GM23248 (cell line): ENCODE measurements at regions not wholly inside any gene's neighbourhood (a gene's known extent, or its start where the extent isn't known, plus 50 kb on each side); places are given as distances from the start of the nearest gene placed in this dataset.

Source experiments
- DNase-seq: peaks from one replicate; pipeline ENCODE4 v3.0.0-alpha.2; 2015
- H2AFZ ChIP-seq: fragments of 200-600 bp; sonication (generic); 2 replicates; pipeline ENCODE4 v1.6.1; 2016; ENCODE audit warnings: antibody characterized with exemption
- H3F3A ChIP-seq: fragments of 200-600 bp; sonication (generic); 2 replicates; pipeline ENCODE4 v1.6.1; 2016; ENCODE audit warnings: mild to moderate bottlenecking, antibody characterized with exemption, mixed run types; ENCODE audit not compliant: insufficient read depth
- H3K27ac ChIP-seq: fragments of 200-600 bp; sonication (generic); 2 replicates; pipeline ENCODE4 v1.5.1; 2016; ENCODE audit warnings: mild to moderate bottlenecking
- H3K27me3 ChIP-seq: fragments of 200-600 bp; sonication (generic); replicated peaks from 2 replicates; pipeline ENCODE4 v1.6.1; 2016; ENCODE audit warnings: mild to moderate bottlenecking; ENCODE audit not compliant: insufficient read depth
- H3K36me3 ChIP-seq: fragments of 200-600 bp; sonication (generic); 2 replicates; pipeline ENCODE4 v1.6.1; 2016; ENCODE audit warnings: low read depth, mild to moderate bottlenecking
- H3K4me1 ChIP-seq: fragments of 200-600 bp; sonication (generic); 2 replicates; pipeline ENCODE4 v1.6.1; 2016; ENCODE audit warnings: mild to moderate bottlenecking; ENCODE audit not compliant: insufficient read depth
- H3K4me2 ChIP-seq: fragments of 200-600 bp; sonication (generic); one replicate; pipeline ENCODE4 v1.6.1; 2016; ENCODE audit warnings: mild to moderate bottlenecking; ENCODE audit not compliant: unreplicated experiment
- H3K4me3 ChIP-seq: fragments of 200-600 bp; sonication (generic); 2 replicates; pipeline ENCODE4 v1.5.1; 2016; ENCODE audit warnings: mild to moderate bottlenecking
- H3K79me2 ChIP-seq: fragments of 200-600 bp; sonication (generic); 2 replicates; pipeline ENCODE4 v1.6.1; 2016; ENCODE audit warnings: mild to moderate bottlenecking; ENCODE audit not compliant: insufficient read depth
- H3K9ac ChIP-seq: fragments of 200-600 bp; sonication (generic); 2 replicates; pipeline ENCODE4 v1.6.1; 2016; ENCODE audit warnings: mild to moderate bottlenecking
- H3K9me2 ChIP-seq: fragments of 200-600 bp; sonication (generic); 2 replicates; pipeline ENCODE4 v1.6.1; 2016; ENCODE audit warnings: mixed run types, mild to moderate bottlenecking, moderate library complexity; ENCODE audit not compliant: insufficient read depth
- H3K9me3 ChIP-seq: fragments of 200-600 bp; sonication (generic); one replicate; pipeline ENCODE4 v1.6.1; 2017; ENCODE audit warnings: low read depth
- H4K20me1 ChIP-seq: fragments of 200-600 bp; sonication (generic); 2 replicates; pipeline ENCODE4 v1.6.0; 2016; ENCODE audit not compliant: insufficient read depth
- EZH2 ChIP-seq: fragments of 200-600 bp; sonication (generic); IDR thresholded peaks from 2 replicates; pipeline ENCODE4 v1.6.1; 2018; ENCODE audit warnings: antibody characterized with exemption, mild to moderate bottlenecking; ENCODE audit not compliant: insufficient read depth, poor library complexity, severe bottlenecking
- EZH2phosphoT487 ChIP-seq: fragments of 200-600 bp; sonication (generic); IDR thresholded peaks from 2 replicates; pipeline ENCODE4 v1.6.1; 2018; ENCODE audit warnings: antibody characterized with exemption, moderate library complexity, mild to moderate bottlenecking, low read depth; ENCODE audit not compliant: insufficient read depth
- WGBS, 2 experiments: methylation state at CpG; one replicate each; pipeline ENCODE4 v1.1.6; 2015 to 2017; ENCODE audit warnings: low lambda C conversion rate in 2 of 2, low coverage in 1 of 2; ENCODE audit errors: missing lambda C conversion rate in 2 of 2; 5-methylcytosine and 5-hydroxymethylcytosine counted together
- in situ Hi-C: fragments of 300-500 bp; cut with MboI; formaldehyde crosslinking; loops from 2 replicates; pipeline ENCODE4 v1.15.0; 2020

- H3K9ac ChIP-seq = no peak overlapping the region
- in situ Hi-C loops = no loop called here
- no peak for DNase-seq
- no peaks in the 10 kb centered on the region for H3K79me2 ChIP-seq
- no peaks in the 10 kb centered on the region for H3K9me2 ChIP-seq
- H3K4me2 ChIP-seq = no peak overlapping the region
- H4K20me1 ChIP-seq = no peaks in the 10 kb centered on the region
- H3K36me3 ChIP-seq = no peaks in the 10 kb centered on the region
- H3K4me3 ChIP-seq = no peak overlapping the region
- H2AFZ ChIP-seq = no peak overlapping the region
- H3F3A ChIP-seq = no peaks in the 10 kb centered on the region
- H3K27ac ChIP-seq = no peak overlapping the region
- no peaks in the 10 kb centered on the region for H3K4me1 ChIP-seq
- H3K9me3 ChIP-seq = no peaks in the 10 kb centered on the region
- TF ChIP-seq EZH2 = no peak
- no peak for TF ChIP-seq EZH2phosphoT487
- H3K27me3 ChIP-seq = no peaks in the 10 kb centered on the region
These were observed 169.5 kb upstream of the C2CD4B start for GRCh38 chr15:62334536-62334935.

GRCh38 chr15:62337934-62338333 lies 172.8 kb upstream of the C2CD4B start:
- Histone ChIP-seq H3F3A (no peaks in the 10 kb centered on the region), H3K79me2 (no peaks in the 10 kb centered on the region), H3K9me3 (no peaks in the 10 kb centered on the region), H2AFZ (no peak overlapping the region), H4K20me1 (no peaks in the 10 kb centered on the region), H3K4me3 (no peak overlapping the region), H3K36me3 (no peaks in the 10 kb centered on the region), H3K9me2 (no peaks in the 10 kb centered on the region), H3K9ac (no peak overlapping the region), H3K4me2 (no peak overlapping the region), H3K27ac (no peak overlapping the region), H3K4me1 (no peaks in the 10 kb centered on the region), H3K27me3 (no peaks in the 10 kb centered on the region)
- in situ Hi-C loops = no loop called here
- TF ChIP-seq EZH2 (no peak), EZH2phosphoT487 (no peak)
- no peak for DNase-seq
- 73 to 83% methylated on average over 4 of the region's 4 CpGs for WGBS, 2 experiments

GRCh38 chr15:62338497-62338896 lies 173.4 kb upstream of the C2CD4B start:
- WGBS, 2 experiments = 50 to 59% methylated on average over 1 of the region's 1 CpG
- no peak overlapping the region for H3K4me3 ChIP-seq
- H3K27ac ChIP-seq = no peak overlapping the region
- H3K79me2 ChIP-seq = no peaks in the 10 kb centered on the region
- H3K4me1 ChIP-seq = no peaks in the 10 kb centered on the region
- H3K9ac ChIP-seq = no peak overlapping the region
- no peak for DNase-seq
- in situ Hi-C loops = no loop called here
- TF ChIP-seq EZH2phosphoT487 = no peak
- no peak for TF ChIP-seq EZH2
- no peak overlapping the region for H3K4me2 ChIP-seq
- H2AFZ ChIP-seq = no peak overlapping the region
- H3K27me3 ChIP-seq = no peaks in the 10 kb centered on the region
- H3K36me3 ChIP-seq = no peaks in the 10 kb centered on the region
- no peaks in the 10 kb centered on the region for H4K20me1 ChIP-seq
- H3K9me2 ChIP-seq = no peaks in the 10 kb centered on the region
- H3F3A ChIP-seq = no peaks in the 10 kb centered on the region
- no peaks in the 10 kb centered on the region for H3K9me3 ChIP-seq

GRCh38 chr15:62342959-62343358 lies 177.9 kb upstream of the C2CD4B start:
- in situ Hi-C loops = no loop called here

GRCh38 chr15:62343397-62343796 lies 178.3 kb upstream of the C2CD4B start:
- Histone ChIP-seq H2AFZ (no peak overlapping the region), H3K4me1 (no peaks in the 10 kb centered on the region), H3K9ac (no peak overlapping the region), H3F3A (no peaks in the 10 kb centered on the region), H3K4me2 (no peak overlapping the region), H3K27ac (no peak overlapping the region), H3K9me3 (no peaks in the 10 kb centered on the region), H3K79me2 (no peaks in the 10 kb centered on the region), H3K9me2 (no peaks in the 10 kb centered on the region), H3K27me3 (no peaks in the 10 kb centered on the region), H3K4me3 (no peak overlapping the region), H4K20me1 (no peaks in the 10 kb centered on the region), H3K36me3 (no peaks in the 10 kb centered on the region)
- no peak for TF ChIP-seq EZH2
- WGBS, 2 experiments = 79 to 80% methylated on average over 10 of the region's 10 CpGs
- no peak for DNase-seq
- in situ Hi-C loops = no loop called here

More at GRCh38 chr15:62342959-62343358, 177.9 kb upstream of the C2CD4B start:
- no peak overlapping the region for H3K9ac ChIP-seq
- TF ChIP-seq EZH2 (no peak), EZH2phosphoT487 (no peak)
- H3K79me2 ChIP-seq = no peaks in the 10 kb centered on the region
- H3K27ac ChIP-seq = no peak overlapping the region
- H3K4me2 ChIP-seq = no peak overlapping the region
- H2AFZ ChIP-seq = no peak overlapping the region
- no peaks in the 10 kb centered on the region for H3K9me3 ChIP-seq
- H4K20me1 ChIP-seq = no peaks in the 10 kb centered on the region
- H3F3A ChIP-seq = no peaks in the 10 kb centered on the region
- no peaks in the 10 kb centered on the region for H3K4me1 ChIP-seq
- H3K27me3 ChIP-seq = no peaks in the 10 kb centered on the region
- H3K36me3 ChIP-seq = no peaks in the 10 kb centered on the region
- DNase-seq = no peak
- H3K9me2 ChIP-seq = no peaks in the 10 kb centered on the region
- no peak overlapping the region for H3K4me3 ChIP-seq
- WGBS, 2 experiments = 75 to 77% methylated on average over 9 of the region's 9 CpGs
